ENCODE measurements at regions not wholly inside any gene's neighbourhood (a gene's known extent, or its start where the extent isn't known, plus 50 kb on each side); places are given as distances from the start of the nearest gene placed in this dataset.

GRCh38 chr2:150653351-150653750 is 165.9 kb upstream of the RND3 start:
- TF ChIP-seq ZC3H10 (CRISPR knock-in tag; IDR thresholded peaks at IDR 0.05): no peak
- TF ChIP-seq GLIS3 (CRISPR knock-in tag; IDR thresholded peaks at IDR 0.05): no peak
- TF ChIP-seq TSHZ2 (CRISPR knock-in tag; IDR thresholded peaks at IDR 0.05): no peak
- no peak for TF ChIP-seq CSRNP3 (CRISPR knock-in tag; IDR thresholded peaks at IDR 0.05)
- TF ChIP-seq ZNF565 (CRISPR knock-in tag; conservative IDR thresholded peaks at IDR 0.05; ENCODE audit: low read depth): no peak
- no peak for TF ChIP-seq ZNF70 (CRISPR knock-in tag; IDR thresholded peaks at IDR 0.05)
- ATAC-seq: no peak

GRCh38 chr2:150647943-150648342 is 160.5 kb upstream of the RND3 start:
- no peak for ATAC-seq
- TF ChIP-seq TSHZ2 (CRISPR knock-in tag; IDR thresholded peaks at IDR 0.05) (no peak), POU6F1 (CRISPR knock-in tag; IDR thresholded peaks at IDR 0.05; ENCODE audit: borderline replicate concordance, low read depth) (no peak), TOX (CRISPR knock-in tag; IDR thresholded peaks at IDR 0.05; ENCODE audit: borderline replicate concordance) (no peak), GLIS3 (CRISPR knock-in tag; IDR thresholded peaks at IDR 0.05) (no peak), CSRNP3 (CRISPR knock-in tag; IDR thresholded peaks at IDR 0.05) (no peak), PATZ1 (CRISPR knock-in tag; IDR thresholded peaks at IDR 0.05; ENCODE audit: borderline replicate concordance) (no peak), PPARA (CRISPR knock-in tag; IDR thresholded peaks at IDR 0.05; ENCODE audit: borderline replicate concordance) (no peak), RARB (CRISPR knock-in tag; IDR thresholded peaks at IDR 0.05) (no peak), ZC3H10 (CRISPR knock-in tag; IDR thresholded peaks at IDR 0.05) (no peak)

- ATAC-seq: no peak
- TF ChIP-seq ZFP30 (CRISPR knock-in tag; IDR thresholded peaks at IDR 0.05): no peak
- TF ChIP-seq TOX (CRISPR knock-in tag; IDR thresholded peaks at IDR 0.05; ENCODE audit: borderline replicate concordance): no peak
- TF ChIP-seq ISL1 (CRISPR knock-in tag; IDR thresholded peaks at IDR 0.05): no peak
- TF ChIP-seq ZNF70 (CRISPR knock-in tag; IDR thresholded peaks at IDR 0.05): no peak
- no peak for TF ChIP-seq TSHZ2 (CRISPR knock-in tag; IDR thresholded peaks at IDR 0.05)
Observed at GRCh38 chr2:150646746-150647145, 159.3 kb upstream of the RND3 start.
